Activated B cell treated with CpG ODN at 0.5 μM for 24 hours (primary cell): ENCODE measurements at regions not wholly inside any gene's neighbourhood (a gene's known extent, or its start where the extent isn't known, plus 50 kb on each side); places are given as distances from the start of the nearest gene placed in this dataset.

Experiments
- ATAC-seq: fragments of 200-7000 bp; cut with Tn5 transposase; one replicate; pipeline ENCODE4 v1.10.0; 2021; ENCODE audit warnings: low read depth, mild to moderate bottlenecking, moderate library complexity
- CTCF ChIA-PET: fragments of 350-600 bp; sonication (Branson Sonifier 250); formaldehyde crosslinking; loops from one replicate; lab custom pipeline; 2021; ENCODE audit warnings: antibody characterized with exemption; lab: Charles Lee
- POLR2A ChIA-PET: fragments of 350-600 bp; sonication (Branson Sonifier 250); formaldehyde crosslinking; loops from one replicate; lab custom pipeline; 2021; ENCODE audit warnings: antibody characterized with exemption; lab: Charles Lee
- DNase-seq: peaks from one replicate; pipeline ENCODE4 v3.0.0; 2022
- H3K27ac Mint-ChIP-seq: one replicate; pipeline ENCODE4 v1.8.0; 2020; ENCODE audit warnings: mixed read lengths
- H3K27me3 Mint-ChIP-seq: one replicate; pipeline ENCODE4 v1.8.0; 2021; ENCODE audit warnings: mixed read lengths
- H3K36me3 Mint-ChIP-seq: one replicate; pipeline ENCODE4 v1.8.0; 2021; ENCODE audit warnings: low read depth, mixed read lengths
- H3K4me1 Mint-ChIP-seq: one replicate; pipeline ENCODE4 v1.8.0; 2021; ENCODE audit warnings: mixed read lengths
- H3K4me3 Mint-ChIP-seq: one replicate; pipeline ENCODE4 v1.8.0; 2020; ENCODE audit warnings: mild to moderate bottlenecking, mixed read lengths
- H3K9me3 Mint-ChIP-seq: one replicate; pipeline ENCODE4 v1.8.0; 2020; ENCODE audit warnings: mixed read lengths
- CTCF ChIP-seq: fragments of 200-600 bp; IDR thresholded peaks from one replicate; pipeline ENCODE4 v1.8.0; 2022; ENCODE audit warnings: antibody characterized with exemption, mild to moderate bottlenecking
- intact Hi-C: fragments of 100-400 bp; cut with micrococcal nuclease; formaldehyde crosslinking; loops from one replicate; pipeline ENCODE4 v1.15.1; 2024

DNA sequence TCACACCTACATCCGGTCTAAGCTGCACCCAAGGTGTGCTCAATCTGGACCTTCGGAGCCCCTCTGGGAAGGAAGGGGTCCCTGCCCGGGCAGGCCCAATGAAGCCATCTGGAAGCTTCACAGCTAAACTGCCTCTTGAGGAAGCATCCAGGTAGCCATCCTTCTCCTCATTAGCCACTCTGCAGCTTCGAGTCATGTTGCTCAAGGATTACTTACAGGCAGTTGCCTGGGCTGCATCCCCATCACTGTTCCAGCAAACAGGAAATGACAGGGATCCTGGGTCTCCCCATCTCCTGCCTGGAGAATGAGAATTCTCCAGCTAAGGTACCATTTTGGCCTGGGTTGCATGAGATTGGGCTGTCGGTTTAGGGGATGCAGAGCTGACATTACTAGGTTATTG lies 91.7 kb downstream of the ERMARD start:
- H3K4me3 Mint-ChIP-seq, result no peak overlapping the region
- intact Hi-C loops, result no loop called here
- H3K4me1 Mint-ChIP-seq, result no peaks in the 10 kb centered on the region
- DNase-seq, result no peak
- POLR2A ChIA-PET, result no interaction called here
- no peaks in the 10 kb centered on the region for H3K9me3 Mint-ChIP-seq
- H3K27me3 Mint-ChIP-seq, result peaks cover 14% of the 10 kb centered on the region
- TF ChIP-seq CTCF, result no peak
- no peak overlapping the region for H3K27ac Mint-ChIP-seq
- no peak for ATAC-seq
- no peaks in the 10 kb centered on the region for H3K36me3 Mint-ChIP-seq
- CTCF ChIA-PET, result interaction anchor here (1.3 kb wide), 2 partner anchors 674 to 687 kb away, joined by 3 to 4 read pairs; no protein-coding TSS in a partner anchor

GRCh38 chr6:169841907-169842606 lies 90.6 kb downstream of the ERMARD start:
- no peak overlapping the region for H3K4me3 Mint-ChIP-seq
- peaks cover 14% of the 10 kb centered on the region for H3K27me3 Mint-ChIP-seq
- H3K36me3 Mint-ChIP-seq, result no peaks in the 10 kb centered on the region
- CTCF ChIA-PET, result interaction anchor here (1.3 kb wide), 2 partner anchors 675 to 688 kb away, joined by 3 to 4 read pairs; no protein-coding TSS in a partner anchor
- DNase-seq, result no peak
- H3K9me3 Mint-ChIP-seq, result no peaks in the 10 kb centered on the region
- intact Hi-C loops, result no loop called here
- POLR2A ChIA-PET, result no interaction called here
- no peaks in the 10 kb centered on the region for H3K4me1 Mint-ChIP-seq
- ATAC-seq, result no peak
- H3K27ac Mint-ChIP-seq, result no peak overlapping the region
- TF ChIP-seq CTCF, result no peak

- intact Hi-C loops, result no loop called here
- POLR2A ChIA-PET, result no interaction called here
- TF ChIP-seq CTCF, result no peak
- Mint-ChIP-seq H3K27ac (no peak overlapping the region), H3K9me3 (no peaks in the 10 kb centered on the region), H3K4me1 (no peaks in the 10 kb centered on the region), H3K36me3 (no peaks in the 10 kb centered on the region), H3K4me3 (no peak overlapping the region), H3K27me3 (peaks cover 17% of the 10 kb centered on the region)
- no peak for DNase-seq
- no peak for ATAC-seq
- CTCF ChIA-PET, result no interaction called here
Measured at GRCh38 chr6:169841251-169841650, 89.8 kb downstream of the ERMARD start.

DNA sequence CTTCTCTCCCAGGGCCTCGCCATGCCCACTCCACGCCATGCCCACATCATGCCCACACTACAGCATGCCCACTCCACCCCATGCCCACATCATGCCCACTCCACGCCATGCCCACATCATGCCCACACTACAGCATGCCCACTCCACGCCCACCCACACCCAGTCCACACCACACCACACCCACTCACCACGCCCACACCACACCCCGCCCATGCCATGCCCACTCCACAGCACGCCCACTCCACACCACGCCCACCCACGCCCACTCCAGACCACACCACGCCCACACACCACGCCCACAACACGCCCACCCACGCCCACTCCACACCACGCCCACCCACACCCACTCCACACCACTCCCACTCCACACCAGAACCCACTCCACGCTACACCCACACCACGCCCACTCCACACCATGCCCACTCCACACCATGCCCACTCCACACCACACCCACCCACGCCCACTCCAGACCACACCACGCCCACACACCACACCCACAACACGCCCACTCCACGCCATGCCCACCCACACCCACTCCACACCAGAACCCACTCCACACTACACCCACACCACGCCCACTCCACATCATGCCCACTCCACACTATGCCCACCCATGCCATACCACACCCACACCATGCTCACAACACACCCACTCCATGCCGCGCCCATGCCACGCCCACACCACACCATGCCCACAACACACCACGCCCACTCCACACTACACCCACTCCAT lies 88.6 kb downstream of the ERMARD start:
- DNase-seq (no peak), ATAC-seq (no peak)
- ChIA-PET POLR2A (no interaction called here), CTCF (no interaction called here)
- intact Hi-C loops, result no loop called here
- Mint-ChIP-seq H3K27ac (no peak overlapping the region), H3K36me3 (no peaks in the 10 kb centered on the region), H3K27me3 (peaks cover 13% of the 10 kb centered on the region), H3K4me1 (no peaks in the 10 kb centered on the region), H3K4me3 (no peak overlapping the region), H3K9me3 (no peaks in the 10 kb centered on the region)
- TF ChIP-seq CTCF, result no peak

DNA sequence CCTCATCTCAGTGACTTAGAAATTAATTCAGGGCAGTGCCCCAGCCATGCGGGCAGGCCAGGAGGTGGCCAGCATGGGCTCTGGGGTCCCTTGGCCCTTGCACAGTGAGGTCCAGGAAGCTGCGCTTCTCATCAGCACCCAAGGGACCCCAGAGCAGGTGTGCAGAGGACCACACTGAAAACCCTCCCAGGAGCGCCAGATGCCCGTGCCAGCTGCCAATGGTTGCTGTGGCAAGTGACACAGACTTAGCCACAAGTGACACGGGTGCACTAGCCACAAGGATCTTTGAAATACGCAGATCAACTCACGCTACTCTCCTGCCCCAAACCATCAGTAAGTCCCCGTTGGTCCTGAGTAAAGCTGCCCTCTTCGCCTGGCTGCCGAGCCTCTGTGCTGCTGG lies 88.1 kb downstream of the ERMARD start:
- Mint-ChIP-seq H3K9me3 (no peaks in the 10 kb centered on the region), H3K4me3 (no peak overlapping the region), H3K27me3 (peaks cover 11% of the 10 kb centered on the region), H3K4me1 (no peaks in the 10 kb centered on the region), H3K27ac (no peak overlapping the region), H3K36me3 (no peaks in the 10 kb centered on the region)
- ChIA-PET CTCF (no interaction called here), POLR2A (no interaction called here)
- no peak for TF ChIP-seq CTCF
- DNase-seq (no peak), ATAC-seq (no peak)
- intact Hi-C loops, result no loop called here
